ENCODE measurements at regions not wholly inside any gene's neighbourhood (a gene's known extent, or its start where the extent isn't known, plus 50 kb on each side); places are given as distances from the start of the nearest gene placed in this dataset.

- no peak; the same call in 1 of the 3 replicates for ATAC-seq
Measured at GRCh38 chr3:157844216-157844615, 262.0 kb downstream of the SHOX2 start.

GRCh38 chr3:157841029-157841428 lies 265.2 kb downstream of the SHOX2 start:
- TF ChIP-seq CREB5 (CRISPR knock-in tag; IDR thresholded peaks at IDR 0.05; ENCODE audit: low read depth) (no peak), TCF4 (CRISPR knock-in tag; IDR thresholded peaks at IDR 0.05; ENCODE audit: borderline replicate concordance) (no peak), BACH2 (CRISPR knock-in tag; IDR thresholded peaks at IDR 0.05; ENCODE audit: borderline replicate concordance) (no peak), ZNF8 (CRISPR knock-in tag; IDR thresholded peaks at IDR 0.05) (no peak), TSHZ2 (CRISPR knock-in tag; IDR thresholded peaks at IDR 0.05) (no peak), RARB (CRISPR knock-in tag; IDR thresholded peaks at IDR 0.05) (no peak), PATZ1 (CRISPR knock-in tag; IDR thresholded peaks at IDR 0.05; ENCODE audit: borderline replicate concordance) (no peak), POU6F1 (CRISPR knock-in tag; IDR thresholded peaks at IDR 0.05; ENCODE audit: borderline replicate concordance, low read depth) (no peak), ZFP30 (CRISPR knock-in tag; IDR thresholded peaks at IDR 0.05) (no peak), SNAI2 (CRISPR knock-in tag; IDR thresholded peaks at IDR 0.05) (no peak), OSR1 (CRISPR knock-in tag; IDR thresholded peaks at IDR 0.05) (no peak), ESRRG (CRISPR knock-in tag; IDR thresholded peaks at IDR 0.05) (no peak)
- ATAC-seq, result no peak

More at GRCh38 chr3:157844216-157844615, 262.0 kb downstream of the SHOX2 start:
- TF ChIP-seq RARB (CRISPR knock-in tag; IDR thresholded peaks at IDR 0.05), result no peak
- no peak for TF ChIP-seq GLIS3 (CRISPR knock-in tag; IDR thresholded peaks at IDR 0.05)

GRCh38 chr3:157840564-157840963 lies 265.7 kb downstream of the SHOX2 start:
- no peak for ATAC-seq

More at GRCh38 chr3:157840564-157840963, 265.7 kb downstream of the SHOX2 start:
- TF ChIP-seq SNAI2 (CRISPR knock-in tag; IDR thresholded peaks at IDR 0.05), result no peak
- no peak for TF ChIP-seq POU6F1 (CRISPR knock-in tag; IDR thresholded peaks at IDR 0.05; ENCODE audit: borderline replicate concordance, low read depth)
- TF ChIP-seq BACH2 (CRISPR knock-in tag; IDR thresholded peaks at IDR 0.05; ENCODE audit: borderline replicate concordance), result no peak
- TF ChIP-seq RARB (CRISPR knock-in tag; IDR thresholded peaks at IDR 0.05), result no peak
- no peak for TF ChIP-seq CSRNP3 (CRISPR knock-in tag; IDR thresholded peaks at IDR 0.05)
- no peak for TF ChIP-seq ZFP3 (CRISPR knock-in tag; IDR thresholded peaks at IDR 0.05)
- TF ChIP-seq OSR1 (CRISPR knock-in tag; IDR thresholded peaks at IDR 0.05), result no peak
- no peak for TF ChIP-seq CREB5 (CRISPR knock-in tag; IDR thresholded peaks at IDR 0.05; ENCODE audit: low read depth)
- no peak for TF ChIP-seq PPARA (CRISPR knock-in tag; IDR thresholded peaks at IDR 0.05; ENCODE audit: borderline replicate concordance)
- TF ChIP-seq PATZ1 (CRISPR knock-in tag; IDR thresholded peaks at IDR 0.05; ENCODE audit: borderline replicate concordance), result no peak
- no peak for TF ChIP-seq TSHZ2 (CRISPR knock-in tag; IDR thresholded peaks at IDR 0.05)
